Stimulated activated CD8-positive, alpha-beta memory T cell treated with anti-CD3 and anti-CD28 coated beads, Interleukin-4, amount 100 ng/mL, for 4 hours (primary cell): ENCODE measurements at regions not wholly inside any gene's neighbourhood (a gene's known extent, or its start where the extent isn't known, plus 50 kb on each side); places are given as distances from the start of the nearest gene placed in this dataset.
"Not testable (repeated sequence)": the region's sequence is repeated elsewhere in the genome, so short reads cannot be mapped to it uniquely, and the experiment has no call there.

Experiments
- DNase-seq, 2 donors: peaks; one replicate each; pipeline ENCODE4 v3.0.0-alpha.2; 2020; ENCODE audit warnings: low read depth in 2 of 2, low spot score in 1 of 2

DNA sequence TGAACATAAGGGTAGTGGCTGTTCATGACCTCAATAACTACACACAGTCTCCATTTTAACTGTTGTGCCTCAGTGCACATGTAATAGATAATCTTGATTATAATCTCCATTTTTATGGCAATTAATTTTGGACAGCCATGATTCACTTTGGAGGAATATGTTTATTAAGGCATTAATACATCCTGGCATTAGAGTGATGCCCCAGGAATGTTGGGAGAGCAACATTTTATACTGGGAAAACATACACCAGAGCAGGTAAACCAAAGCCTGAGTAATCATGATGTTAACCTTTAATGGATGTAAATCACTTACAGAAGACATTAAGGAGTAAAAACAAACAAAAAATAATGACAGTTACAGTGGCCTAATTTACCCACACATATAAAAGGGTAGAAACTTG is 886.3 kb upstream of the RAG2 start:
- DNase-seq, result no peak

DNA sequence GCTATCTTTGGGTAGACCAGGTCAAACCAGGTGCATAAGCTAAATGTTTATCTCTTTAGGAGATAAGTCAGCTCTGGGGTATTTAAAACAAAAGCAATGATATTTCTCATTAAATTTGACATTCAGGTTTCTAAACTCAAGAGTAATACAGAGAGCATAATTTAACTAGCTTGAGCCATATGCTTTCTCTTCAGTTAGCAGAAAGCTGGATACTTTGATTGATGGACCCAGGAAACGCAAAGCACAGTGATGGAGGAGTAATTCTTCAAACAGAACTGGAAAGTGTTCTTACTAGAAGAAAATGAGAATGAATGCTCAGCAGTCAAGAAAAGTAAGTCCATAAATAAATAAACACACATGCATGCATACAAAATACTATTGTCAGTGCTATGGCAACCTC is 885.7 kb upstream of the RAG2 start:
- no peak for DNase-seq

DNA sequence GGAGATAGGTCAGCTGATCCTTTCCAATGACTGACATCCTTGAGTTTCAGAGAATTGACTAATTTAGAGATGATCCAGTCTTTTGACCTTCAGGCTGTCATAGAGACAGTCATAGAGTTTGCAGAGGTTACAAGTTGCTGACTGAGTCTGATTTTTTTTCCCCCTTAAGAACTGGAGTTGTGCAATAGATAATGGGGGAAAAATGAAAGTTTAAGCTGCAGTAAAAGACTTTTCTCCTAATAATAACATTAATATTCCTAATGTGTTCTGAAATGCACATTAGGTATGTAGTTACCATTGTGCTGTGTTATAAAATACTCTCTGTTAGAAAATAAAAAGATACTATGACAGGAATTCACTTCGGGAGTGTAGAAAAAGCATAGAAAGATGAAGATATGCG is 876.9 kb upstream of the RAG2 start:
- no peak for DNase-seq

DNA sequence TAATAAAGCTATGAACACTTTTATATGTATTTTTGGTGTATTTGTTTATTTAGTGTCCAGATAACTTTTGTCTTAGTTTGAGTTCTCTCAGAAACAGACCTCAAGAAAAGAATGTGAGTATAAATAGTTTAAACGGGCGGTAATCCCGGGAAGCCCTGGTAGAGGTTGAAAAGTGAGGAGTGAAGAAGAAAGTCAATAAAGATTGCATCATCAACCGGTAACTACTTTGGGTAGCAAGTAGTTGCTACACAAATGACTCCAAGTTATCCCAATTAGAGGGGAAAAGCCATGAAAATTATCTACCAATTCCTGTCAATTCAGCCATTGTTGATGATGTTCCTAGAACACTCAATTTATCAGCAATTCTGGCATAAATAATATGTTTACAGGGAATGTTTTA is 870.3 kb upstream of the RAG2 start:
- no peak for DNase-seq

DNA sequence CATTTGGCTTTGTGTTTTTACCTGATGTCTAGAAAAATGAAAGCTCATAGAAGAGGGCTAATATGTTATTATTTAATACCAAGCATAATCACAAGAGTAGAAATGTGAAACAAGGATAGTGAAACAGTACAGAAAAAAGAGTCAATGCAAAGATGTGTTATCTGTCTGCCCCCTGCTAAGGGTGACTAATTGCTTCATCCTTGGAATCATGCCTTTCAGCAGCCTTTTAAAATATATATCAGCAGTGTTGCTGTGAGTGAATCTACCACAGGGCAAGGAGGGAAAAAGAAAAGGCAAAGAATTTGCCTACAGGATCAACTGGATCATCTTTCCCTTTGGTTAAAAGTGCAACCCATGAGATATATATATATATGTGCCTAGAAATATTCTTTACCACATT is 867.2 kb upstream of the RAG2 start:
- no peak for DNase-seq

DNA sequence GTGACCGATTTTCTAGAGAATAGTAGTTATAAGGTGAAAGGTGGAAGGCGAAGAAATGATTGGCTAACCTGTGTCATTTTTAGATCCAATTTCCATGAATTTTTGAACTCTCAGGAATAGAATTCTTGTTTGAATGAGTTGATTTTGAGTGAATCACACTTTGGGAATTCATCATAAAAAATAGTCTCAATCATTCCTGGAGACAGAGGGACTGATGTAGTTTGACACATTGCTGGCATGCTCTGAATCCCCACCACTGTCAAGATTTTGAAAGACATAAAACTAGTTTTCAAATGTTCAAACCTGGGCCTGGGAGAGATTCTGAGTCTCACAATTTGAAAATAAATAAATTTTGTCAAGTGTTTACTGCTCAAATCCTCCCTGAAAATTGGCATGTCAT is 861.4 kb upstream of the RAG2 start:
- DNase-seq, result no peak

DNA sequence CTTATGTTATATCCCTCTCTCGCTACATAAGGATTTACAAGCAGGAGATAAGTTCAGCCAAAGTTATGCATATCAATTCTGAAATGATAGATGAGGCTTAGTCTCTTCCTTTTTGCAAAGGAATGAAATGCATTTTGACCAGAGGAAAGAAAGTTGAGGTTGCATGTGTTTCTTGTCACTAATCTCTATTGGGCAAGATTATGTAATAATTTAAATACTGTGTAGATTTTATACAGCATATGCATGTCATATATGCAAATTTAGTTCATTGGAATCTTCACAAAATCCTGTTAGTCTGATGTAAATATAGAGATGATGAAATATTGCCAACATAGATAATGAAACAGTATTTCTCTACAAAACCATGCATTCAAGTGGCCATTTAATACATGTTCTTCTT is 858.7 kb upstream of the RAG2 start:
- DNase-seq, result no peak

DNA sequence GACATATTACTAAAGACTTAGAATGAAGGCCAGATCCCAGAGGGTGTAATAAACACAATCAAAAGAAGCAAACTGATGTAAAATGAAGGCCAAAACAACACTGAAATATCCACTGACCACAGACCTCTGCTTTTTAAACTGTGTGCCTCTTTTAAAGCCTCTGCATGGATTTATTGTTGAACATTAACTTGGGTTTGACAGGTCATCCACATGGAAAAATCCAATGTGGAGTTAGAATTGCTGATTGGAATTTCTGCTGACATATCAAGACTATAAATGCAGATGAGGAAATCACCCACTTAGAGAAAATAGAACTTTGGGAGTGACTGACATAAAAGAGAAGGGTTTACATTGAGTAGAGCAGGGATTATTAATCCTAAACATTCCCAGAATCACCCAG is 853.9 kb upstream of the RAG2 start:
- DNase-seq, result no peak

DNA sequence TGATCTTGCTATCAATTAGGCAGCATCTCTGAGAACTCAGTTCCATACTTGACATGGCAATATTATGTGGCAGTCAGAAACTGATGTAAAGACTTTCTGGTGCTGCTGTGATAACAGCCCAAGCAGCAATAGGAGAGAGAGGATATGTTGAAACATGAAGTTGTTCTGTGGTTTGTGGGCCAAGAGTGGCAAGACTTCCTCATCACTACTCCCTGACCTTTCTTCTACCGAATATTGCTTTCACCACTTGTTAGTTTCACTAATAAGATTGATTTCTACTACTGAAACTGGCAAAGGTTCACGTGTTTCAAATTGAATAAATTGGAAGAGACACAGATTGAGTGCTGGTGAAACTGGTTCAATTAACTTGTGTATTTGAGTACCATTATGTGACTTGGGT is 852.6 kb upstream of the RAG2 start:
- DNase-seq, result no peak

DNA sequence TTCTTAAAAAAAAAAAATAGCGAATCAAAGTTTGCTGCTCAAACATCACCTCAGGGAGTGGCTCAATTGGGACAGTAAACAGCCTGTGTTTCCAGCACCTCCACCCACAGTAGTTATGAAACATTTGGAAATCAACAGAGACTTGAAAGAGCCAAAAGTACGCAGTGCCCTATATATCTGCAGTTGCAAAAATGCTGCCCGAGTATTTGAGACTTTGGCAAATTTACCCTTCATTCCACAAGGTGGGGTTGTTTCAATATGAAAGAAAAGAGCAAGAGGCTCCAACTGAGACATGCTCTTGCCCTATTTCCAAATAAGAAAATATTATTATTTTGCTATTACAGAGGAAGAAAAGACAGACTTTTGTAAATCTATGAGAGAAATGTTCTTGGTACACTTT is 851.1 kb upstream of the RAG2 start:
- DNase-seq, result no peak

DNA sequence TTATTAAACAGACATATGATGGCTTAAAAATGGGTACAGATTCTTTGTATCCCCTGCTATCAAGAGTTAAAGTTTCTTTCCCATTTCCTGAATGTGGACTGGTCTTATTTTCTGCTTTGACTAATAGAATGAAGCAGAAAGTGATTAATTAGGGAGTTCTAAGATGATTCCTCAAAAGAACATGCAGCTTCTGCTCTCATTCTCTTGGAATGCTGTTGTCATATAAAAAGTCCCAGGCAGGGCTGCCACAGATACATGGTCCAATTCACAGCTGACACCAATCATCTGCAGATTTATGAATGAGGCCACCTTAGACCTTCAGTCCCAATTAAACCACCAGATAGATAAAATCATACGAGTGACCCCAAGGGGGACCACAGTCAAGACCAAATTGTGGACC is 844.5 kb upstream of the RAG2 start:
- DNase-seq, result no peak

DNA sequence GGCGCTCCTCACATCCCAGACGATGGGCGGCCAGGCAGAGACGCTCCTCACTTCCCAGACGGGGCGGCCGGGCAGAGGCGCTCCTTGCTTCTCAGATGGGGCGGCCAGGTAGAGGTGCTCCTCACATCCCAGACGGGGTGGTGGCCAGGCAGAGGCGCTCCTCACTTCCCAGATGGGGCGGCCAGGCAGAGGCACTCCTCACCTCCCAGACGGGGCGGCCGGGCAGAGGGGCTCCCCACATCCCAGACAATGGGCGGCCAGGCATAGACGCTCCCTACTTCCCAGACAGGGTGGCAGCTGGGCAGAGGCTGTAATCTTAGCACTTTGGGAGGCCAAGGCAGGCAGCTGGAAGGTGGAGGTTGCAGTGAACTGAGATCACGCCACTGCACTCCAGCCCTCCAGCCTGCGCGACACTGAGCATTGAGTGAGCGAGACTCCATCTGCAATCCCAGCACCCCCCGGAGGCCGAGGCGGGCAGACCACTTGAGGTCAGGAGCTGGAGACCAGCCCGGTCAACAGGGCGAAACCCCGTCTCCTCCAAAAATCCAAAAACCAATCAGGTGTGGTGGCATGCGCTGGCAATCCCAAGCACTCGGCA is 833.7 kb upstream of the RAG2 start:
- not testable (repeated sequence) for DNase-seq

DNA sequence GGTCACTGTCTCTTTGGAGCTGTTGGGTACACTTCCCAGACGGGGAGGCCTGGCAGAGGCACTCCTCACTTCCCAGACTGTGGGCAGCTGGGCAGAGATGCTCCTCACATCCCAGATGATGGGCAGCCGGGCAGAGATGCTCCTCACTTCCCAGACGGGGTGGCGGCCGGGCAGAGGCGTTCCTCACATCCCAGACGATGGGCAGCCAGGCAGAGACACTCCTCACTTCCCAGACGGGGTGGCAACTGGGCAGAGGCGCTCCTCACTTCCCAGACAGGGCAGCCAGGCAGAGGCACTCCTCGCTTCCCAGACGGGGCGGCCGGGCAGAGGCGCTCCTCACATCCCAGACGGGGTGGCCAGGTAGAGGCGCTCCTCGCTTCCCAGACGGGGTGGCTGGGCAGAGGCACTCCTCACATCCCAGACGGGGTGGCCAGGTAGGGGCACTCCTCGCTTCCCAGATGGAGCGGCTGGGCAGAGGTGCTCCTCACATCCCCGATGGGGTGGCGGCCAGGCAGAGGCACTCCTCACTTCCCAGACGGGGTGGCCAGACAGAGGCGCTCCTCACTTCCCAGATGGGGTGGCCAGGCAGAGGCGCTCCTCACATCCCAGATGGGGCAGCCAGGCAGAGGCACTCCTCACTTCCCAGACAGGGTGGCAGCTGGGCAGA is 833.1 kb upstream of the RAG2 start:
- DNase-seq, result not testable (repeated sequence)

DNA sequence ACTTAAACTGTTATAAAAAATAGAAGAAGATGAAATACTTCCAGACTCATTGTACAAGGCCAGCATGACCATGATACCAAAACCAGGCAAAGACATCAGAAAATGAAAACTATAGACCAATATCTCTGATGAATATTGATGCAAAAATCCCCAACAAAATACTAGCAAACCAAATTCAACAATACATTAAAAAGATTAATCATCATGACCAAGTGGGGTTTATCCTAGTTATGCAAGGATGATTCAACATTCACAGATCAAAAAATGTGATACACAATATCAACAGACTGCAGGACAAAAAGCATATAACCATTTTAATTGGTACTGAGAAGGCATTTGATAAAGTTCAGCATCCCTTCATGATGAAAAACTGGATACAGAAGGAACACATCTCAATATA is 824.5 kb upstream of the RAG2 start:
- no peak for DNase-seq

DNA sequence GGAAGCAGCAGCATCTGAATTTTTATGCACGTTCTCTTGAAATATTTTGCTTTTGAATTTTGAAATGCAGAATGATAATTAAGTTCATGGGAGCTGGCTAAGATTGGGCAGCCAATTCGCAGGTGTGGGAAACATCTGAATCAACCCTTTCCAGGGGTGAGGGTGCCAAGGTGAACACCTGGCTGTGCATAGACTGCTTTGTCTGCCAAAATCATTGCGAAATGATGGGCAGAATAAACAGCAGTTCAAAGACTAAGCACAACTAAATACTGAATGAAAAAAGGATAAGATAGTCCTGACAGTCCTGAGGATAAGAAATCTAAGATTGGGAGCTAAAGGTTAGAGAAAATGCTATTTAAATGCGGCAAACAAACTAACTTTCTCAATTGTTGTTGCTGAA is 813.3 kb upstream of the RAG2 start:
- no peak for DNase-seq

DNA sequence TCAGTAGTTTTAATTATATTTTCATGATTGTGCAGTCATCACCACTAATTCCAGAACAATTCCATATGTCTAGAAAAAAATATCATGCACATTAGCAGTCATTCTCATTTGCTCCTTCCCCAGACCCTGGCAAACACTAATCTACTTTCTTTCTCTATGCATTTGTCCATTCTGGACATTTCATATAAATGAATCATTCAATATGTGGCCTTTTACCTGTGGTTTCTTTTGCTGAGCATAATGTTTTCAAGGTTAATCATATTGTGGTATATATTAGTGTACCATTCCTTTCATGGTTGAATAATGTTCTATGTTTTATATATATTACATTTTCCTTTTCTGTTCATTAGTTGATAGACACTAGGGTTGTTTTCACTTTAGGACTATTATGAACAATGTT is 811.1 kb upstream of the RAG2 start:
- no peak for DNase-seq

DNA sequence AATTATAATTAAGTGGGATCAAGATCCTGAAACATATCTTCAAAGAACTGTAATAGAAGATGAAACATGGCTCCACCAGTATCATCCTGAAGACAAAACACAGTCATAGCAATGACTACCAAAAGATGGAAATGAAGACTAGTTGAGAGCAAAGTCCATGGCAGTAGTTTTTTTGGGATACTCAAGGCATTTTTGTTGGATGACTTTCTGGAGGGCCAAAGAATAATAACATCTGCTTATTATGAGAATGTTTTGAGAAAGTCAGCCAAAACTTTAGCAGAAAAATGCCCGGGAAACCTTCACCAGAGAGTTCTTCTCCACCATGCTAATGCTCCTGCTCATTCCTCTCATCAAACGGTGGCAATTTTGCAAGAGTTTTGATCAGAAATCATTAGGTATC is 809.4 kb upstream of the RAG2 start:
- DNase-seq, result no peak

DNA sequence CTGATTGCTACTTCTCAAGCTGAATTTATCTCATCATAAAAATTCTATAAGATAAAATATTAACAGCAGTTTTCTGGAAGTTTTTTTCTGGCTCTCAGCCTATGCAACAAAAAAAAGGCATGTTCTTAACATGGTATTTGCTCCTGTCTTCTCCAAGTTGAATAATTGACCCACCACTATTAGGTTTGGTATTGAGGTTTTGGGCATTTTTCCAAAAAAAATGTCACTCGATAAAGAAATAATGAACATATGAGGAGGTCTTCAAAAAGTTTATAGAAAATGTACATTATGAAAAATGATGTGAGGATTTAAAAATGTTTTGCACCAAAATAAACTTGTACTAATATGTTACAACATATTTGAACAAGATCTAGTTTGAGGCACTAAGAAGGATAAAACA is 808.6 kb upstream of the RAG2 start:
- no peak for DNase-seq

DNA sequence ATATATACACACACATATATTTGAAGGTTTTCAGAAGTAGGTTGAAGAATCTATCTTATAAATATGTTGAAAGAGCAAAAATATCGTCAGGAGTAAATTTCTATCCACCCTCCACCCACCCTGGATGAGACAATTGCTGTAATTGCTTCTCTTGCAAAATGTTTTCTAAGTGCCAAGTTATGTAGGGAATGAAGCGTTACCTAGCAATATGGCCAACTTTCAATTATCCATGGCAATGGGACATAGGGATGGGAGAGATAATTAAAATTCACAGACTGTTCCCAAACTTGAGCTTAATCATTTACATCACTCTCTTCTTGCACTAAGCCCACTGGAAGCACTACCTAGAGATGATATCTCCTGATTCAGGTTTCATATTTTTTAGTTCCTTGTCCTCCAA is 806.2 kb upstream of the RAG2 start:
- DNase-seq, result no peak

DNA sequence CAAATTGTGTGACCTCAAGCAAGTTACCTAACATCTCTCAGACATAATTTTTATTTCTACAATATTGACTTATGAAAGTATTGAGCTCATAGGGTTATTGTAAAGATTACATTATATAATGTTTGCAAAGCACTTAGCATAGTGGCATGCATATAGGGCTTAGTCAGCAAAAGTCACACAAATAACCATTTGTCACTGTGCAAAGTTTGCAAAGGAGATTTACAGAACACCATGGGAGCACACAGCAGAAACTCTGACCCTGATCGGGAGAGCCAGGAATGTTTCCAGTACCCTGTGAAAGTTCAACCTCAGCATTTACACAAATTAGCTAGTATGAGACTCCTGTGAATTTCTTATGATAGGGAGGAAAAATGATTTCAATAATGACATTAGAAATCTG is 804.6 kb upstream of the RAG2 start:
- no peak for DNase-seq

DNA sequence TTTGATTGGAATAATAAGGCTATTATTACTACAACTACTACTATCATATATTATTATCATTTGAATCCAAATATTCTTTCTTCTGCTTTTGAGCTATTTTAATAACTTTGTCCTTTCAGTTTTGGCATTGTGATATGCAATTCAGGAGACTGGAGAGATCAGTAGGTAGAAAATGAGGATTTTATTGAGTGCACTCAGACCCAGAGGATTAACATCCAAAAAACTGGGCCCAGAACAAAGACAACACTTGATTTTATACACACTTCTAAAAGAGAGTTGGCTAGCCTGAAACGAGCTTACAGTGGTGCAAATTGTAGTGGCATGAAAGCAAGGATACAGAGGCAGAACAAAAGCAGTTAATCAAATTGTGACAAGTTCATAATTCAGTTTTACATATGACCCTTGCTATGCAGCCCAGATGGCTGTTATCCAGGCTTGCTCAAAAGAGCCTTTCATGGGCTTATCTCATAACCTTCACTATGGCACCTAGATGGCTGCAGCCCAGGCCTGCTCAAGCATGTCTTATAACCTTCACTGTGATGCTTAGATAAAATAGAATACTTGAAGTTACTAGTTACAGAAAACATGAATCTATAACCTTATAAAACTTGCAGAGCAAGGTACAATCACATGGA is 796.3 kb upstream of the RAG2 start:
- no peak for DNase-seq

DNA sequence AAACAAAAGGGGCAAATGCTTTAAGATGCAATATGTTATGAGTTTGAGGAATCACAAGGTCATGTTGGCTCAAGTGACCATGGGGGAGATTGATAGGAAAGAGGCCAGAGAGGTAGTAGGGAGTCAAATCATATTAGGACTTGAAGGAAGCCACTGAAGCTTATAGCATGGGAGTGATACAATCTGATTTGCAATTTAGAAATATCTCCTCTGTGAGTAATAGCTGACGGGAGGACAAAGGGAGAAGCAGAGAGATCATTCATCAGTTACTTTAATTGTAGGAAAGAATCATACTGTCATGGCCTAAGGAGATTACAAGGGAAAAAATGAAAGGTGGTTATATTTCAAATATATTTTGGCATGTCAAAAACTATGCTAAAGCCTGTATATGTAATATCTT is 793.6 kb upstream of the RAG2 start:
- no peak for DNase-seq

DNA sequence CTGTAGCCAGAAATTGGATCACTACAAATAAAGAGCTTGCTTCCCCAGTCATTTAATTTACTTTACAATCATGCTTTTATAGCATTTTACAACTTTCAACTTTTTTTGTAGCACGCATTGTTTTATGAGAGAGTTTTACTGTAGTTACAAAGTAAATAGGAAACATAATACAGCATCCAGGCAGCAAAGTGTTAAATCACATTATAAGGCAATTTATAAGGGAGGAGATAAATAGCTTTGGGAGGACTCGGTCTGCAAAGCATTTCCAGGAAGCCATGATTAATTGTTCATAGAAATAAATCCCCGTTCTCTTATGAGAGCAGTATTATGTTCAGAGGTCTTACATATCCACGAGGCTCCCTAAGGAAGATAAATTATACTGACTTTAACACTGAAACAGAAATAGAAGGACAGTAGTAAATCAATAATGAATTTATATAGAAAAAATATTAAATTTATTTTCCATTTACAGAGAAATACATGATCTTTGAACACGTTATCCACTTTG is 792.6 kb upstream of the RAG2 start:
- no peak for DNase-seq
